Right lobe of liver (tissue), 4 donors: ENCODE measurements at regions not wholly inside any gene's neighbourhood (a gene's known extent, or its start where the extent isn't known, plus 50 kb on each side); places are given as distances from the start of the nearest gene placed in this dataset.

ENCODE experiments used
- POLR2A ChIP-seq: fragments of 450-650 bp; IDR thresholded peaks from one replicate; pipeline ENCODE4 v1.6.1; 2017; ENCODE audit warnings: antibody characterized with exemption, mild to moderate bottlenecking
- TF ChIP-seq, protein P1 (sequence below), 4 donors: fragments of 200-600 bp in 3 of 4; fragments of 450-650 bp in 1 of 4; IDR thresholded peaks; one replicate each; pipeline versions ENCODE4 v1.5.1 to v1.8.0; 2016 to 2022; ENCODE audit warnings: antibody characterized with exemption in 4 of 4, mild to moderate bottlenecking in 2 of 4
- donor health status: DM: no; HTN: no; CAD: no.
- donor health status: DM: no; HTN: no; CAD: no.
- donor health status: DM: no; HTN: yes; CAD: no.

DNA sequence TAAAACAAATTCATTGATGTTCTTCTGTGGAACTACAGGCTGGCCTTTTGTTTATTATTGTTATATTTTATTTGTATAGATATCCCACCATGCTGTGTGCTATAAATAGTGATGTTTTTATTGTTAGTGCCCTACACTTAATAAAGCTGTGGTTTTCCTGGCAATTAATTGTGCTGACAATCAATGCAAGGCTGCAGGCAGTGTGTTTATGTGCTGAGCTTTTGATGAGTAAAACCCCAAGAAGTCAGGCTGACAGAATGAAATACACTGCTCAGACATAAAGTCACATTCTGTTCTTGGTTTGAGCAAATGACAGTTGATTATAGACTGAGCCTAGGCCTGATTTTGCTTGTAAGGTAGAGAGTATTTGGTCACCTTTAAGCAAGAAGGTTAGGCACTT, 362.7 kb downstream of the CPS1 start:
- no peak for TF ChIP-seq POLR2A
- TF ChIP-seq, protein P1, sequence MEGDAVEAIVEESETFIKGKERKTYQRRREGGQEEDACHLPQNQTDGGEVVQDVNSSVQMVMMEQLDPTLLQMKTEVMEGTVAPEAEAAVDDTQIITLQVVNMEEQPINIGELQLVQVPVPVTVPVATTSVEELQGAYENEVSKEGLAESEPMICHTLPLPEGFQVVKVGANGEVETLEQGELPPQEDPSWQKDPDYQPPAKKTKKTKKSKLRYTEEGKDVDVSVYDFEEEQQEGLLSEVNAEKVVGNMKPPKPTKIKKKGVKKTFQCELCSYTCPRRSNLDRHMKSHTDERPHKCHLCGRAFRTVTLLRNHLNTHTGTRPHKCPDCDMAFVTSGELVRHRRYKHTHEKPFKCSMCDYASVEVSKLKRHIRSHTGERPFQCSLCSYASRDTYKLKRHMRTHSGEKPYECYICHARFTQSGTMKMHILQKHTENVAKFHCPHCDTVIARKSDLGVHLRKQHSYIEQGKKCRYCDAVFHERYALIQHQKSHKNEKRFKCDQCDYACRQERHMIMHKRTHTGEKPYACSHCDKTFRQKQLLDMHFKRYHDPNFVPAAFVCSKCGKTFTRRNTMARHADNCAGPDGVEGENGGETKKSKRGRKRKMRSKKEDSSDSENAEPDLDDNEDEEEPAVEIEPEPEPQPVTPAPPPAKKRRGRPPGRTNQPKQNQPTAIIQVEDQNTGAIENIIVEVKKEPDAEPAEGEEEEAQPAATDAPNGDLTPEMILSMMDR (IDR thresholded peaks at IDR 0.05): no peak
